Tibial nerve (tissue), 4 donors: ENCODE measurements at regions not wholly inside any gene's neighbourhood (a gene's known extent, or its start where the extent isn't known, plus 50 kb on each side); places are given as distances from the start of the nearest gene placed in this dataset.

Experiments used
- CTCF ChIP-seq, 5 experiments: fragments of 200-600 bp in 3 of 5; fragments of 450-650 bp in 2 of 5; sonication (generic) in 3 of 5; IDR thresholded peaks; one replicate each; pipeline ENCODE4 v1.5.1; 2016 to 2019; ENCODE audit warnings: antibody characterized with exemption in 5 of 5, mild to moderate bottlenecking in 3 of 5, moderate library complexity in 2 of 5
- EP300 ChIP-seq, 2 donors: sonication (generic); formaldehyde crosslinking; IDR thresholded peaks; one replicate each; pipeline ENCODE4 v1.6.1; 2017; ENCODE audit warnings: antibody characterized with exemption in 2 of 2, mild to moderate bottlenecking in 1 of 2
- POLR2A ChIP-seq, 2 donors: fragments of 450-650 bp; IDR thresholded peaks; one replicate each; pipeline ENCODE4 v1.6.1; 2017; ENCODE audit warnings: antibody characterized with exemption in 2 of 2, mild to moderate bottlenecking in 2 of 2, moderate library complexity in 2 of 2

GRCh38 chr12:13716119-13716518 is 265.3 kb downstream of the GRIN2B start:
- TF ChIP-seq CTCF (IDR thresholded peaks at IDR 0.05) (no peak), POLR2A (IDR thresholded peaks at IDR 0.05) (no peak), EP300 (IDR thresholded peaks at IDR 0.05) (no peak)
